T-helper 1 cell treated with Interleukin-12 subunit alpha and Interleukin-12 subunit beta and Interleukin-4 antibody, amounts not matched to agents 30 μg/mL and 1 μg/mL, for 36 hours (primary cell): ENCODE measurements at regions not wholly inside any gene's neighbourhood (a gene's known extent, or its start where the extent isn't known, plus 50 kb on each side); places are given as distances from the start of the nearest gene placed in this dataset.
"Not testable (repeated sequence)": the region's sequence is repeated elsewhere in the genome, so short reads cannot be mapped to it uniquely, and the experiment has no call there.

Source experiments
- H3K27ac Mint-ChIP-seq: one replicate; pipeline ENCODE4 v1.8.0; 2021; ENCODE audit warnings: mild to moderate bottlenecking, mixed read lengths
- H3K27me3 Mint-ChIP-seq: one replicate; pipeline ENCODE4 v1.8.0; 2021; ENCODE audit warnings: low read depth, mixed read lengths
- H3K36me3 Mint-ChIP-seq: one replicate; pipeline ENCODE4 v1.8.0; 2021; ENCODE audit warnings: low read depth, mixed read lengths
- H3K4me1 Mint-ChIP-seq: one replicate; pipeline ENCODE4 v1.8.0; 2021; ENCODE audit warnings: low read depth, mixed read lengths
- H3K4me3 Mint-ChIP-seq: one replicate; pipeline ENCODE4 v1.8.0; 2021; ENCODE audit warnings: mild to moderate bottlenecking, moderate library complexity, mixed read lengths
- H3K9me3 Mint-ChIP-seq: one replicate; pipeline ENCODE4 v1.8.0; 2021; ENCODE audit warnings: mixed read lengths

- no peak overlapping the region for H3K27ac Mint-ChIP-seq
- no peak overlapping the region for H3K4me3 Mint-ChIP-seq
- H3K27me3 Mint-ChIP-seq, result no peaks in the 10 kb centered on the region
- peaks cover 3% of the 10 kb centered on the region for H3K4me1 Mint-ChIP-seq
- H3K36me3 Mint-ChIP-seq, result no peaks in the 10 kb centered on the region
- H3K9me3 Mint-ChIP-seq, result no peaks in the 10 kb centered on the region
These were observed 152.0 kb upstream of the NRBF2 start for GRCh38 chr10:62981096-62981495.

- Mint-ChIP-seq H3K36me3 (no peaks in the 10 kb centered on the region), H3K27me3 (no peaks in the 10 kb centered on the region), H3K4me1 (peaks cover 3% of the 10 kb centered on the region), H3K4me3 (no peak overlapping the region), H3K27ac (no peak overlapping the region), H3K9me3 (no peaks in the 10 kb centered on the region)
These were observed 152.4 kb upstream of the NRBF2 start for GRCh38 chr10:62980687-62981086.

GRCh38 chr10:62979921-62980320, 153.2 kb upstream of the NRBF2 start:
- no peak overlapping the region for H3K27ac Mint-ChIP-seq
- no peaks in the 10 kb centered on the region for H3K27me3 Mint-ChIP-seq
- no peak overlapping the region for H3K4me3 Mint-ChIP-seq
- peaks cover 6% of the 10 kb centered on the region for H3K9me3 Mint-ChIP-seq
- H3K4me1 Mint-ChIP-seq, result peaks cover 3% of the 10 kb centered on the region
- H3K36me3 Mint-ChIP-seq, result no peaks in the 10 kb centered on the region

- Mint-ChIP-seq H3K27ac (no peak overlapping the region), H3K4me3 (no peak overlapping the region), H3K27me3 (no peaks in the 10 kb centered on the region), H3K4me1 (peaks cover 3% of the 10 kb centered on the region), H3K9me3 (peaks cover 8% of the 10 kb centered on the region), H3K36me3 (no peaks in the 10 kb centered on the region)
These were observed 154.6 kb upstream of the NRBF2 start for GRCh38 chr10:62978482-62978881.

- not testable (repeated sequence) for H3K9me3 Mint-ChIP-seq, H3K27ac Mint-ChIP-seq, H3K4me3 Mint-ChIP-seq, H3K4me1 Mint-ChIP-seq, H3K27me3 Mint-ChIP-seq, H3K36me3 Mint-ChIP-seq
These were observed 158.3 kb upstream of the NRBF2 start for GRCh38 chr10:62974795-62975194.

- H3K4me1 Mint-ChIP-seq, result no peaks in the 10 kb centered on the region
- H3K27me3 Mint-ChIP-seq, result peaks cover 5% of the 10 kb centered on the region
- H3K27ac Mint-ChIP-seq, result no peak overlapping the region
- H3K4me3 Mint-ChIP-seq, result no peak overlapping the region
- peaks cover 8% of the 10 kb centered on the region for H3K9me3 Mint-ChIP-seq
- no peaks in the 10 kb centered on the region for H3K36me3 Mint-ChIP-seq
These were observed 155.9 kb upstream of the EGR2 start for GRCh38 chr10:62972103-62972502.

GRCh38 chr10:62964026-62964425, 147.9 kb upstream of the EGR2 start:
- Mint-ChIP-seq H3K4me1 (peaks cover 2% of the 10 kb centered on the region), H3K27ac (no peak overlapping the region), H3K27me3 (peaks cover 9% of the 10 kb centered on the region), H3K36me3 (no peaks in the 10 kb centered on the region), H3K4me3 (no peak overlapping the region), H3K9me3 (peaks cover 3% of the 10 kb centered on the region)

GRCh38 chr10:62961951-62962523, 145.9 kb upstream of the EGR2 start:
- Mint-ChIP-seq H3K4me1 (peaks cover 3% of the 10 kb centered on the region), H3K27me3 (peaks cover 11% of the 10 kb centered on the region), H3K27ac (no peak overlapping the region), H3K9me3 (peaks cover 3% of the 10 kb centered on the region), H3K36me3 (no peaks in the 10 kb centered on the region), H3K4me3 (no peak overlapping the region)

GRCh38 chr10:62960416-62960815, 144.2 kb upstream of the EGR2 start:
- H3K4me1 Mint-ChIP-seq, result peaks cover 3% of the 10 kb centered on the region
- H3K9me3 Mint-ChIP-seq, result peaks cover 3% of the 10 kb centered on the region
- H3K27ac Mint-ChIP-seq, result no peak overlapping the region
- H3K27me3 Mint-ChIP-seq, result peaks cover 11% of the 10 kb centered on the region
- H3K4me3 Mint-ChIP-seq, result no peak overlapping the region
- no peaks in the 10 kb centered on the region for H3K36me3 Mint-ChIP-seq

GRCh38 chr10:62959553-62959952, 143.4 kb upstream of the EGR2 start:
- peaks cover 11% of the 10 kb centered on the region for H3K27me3 Mint-ChIP-seq

GRCh38 chr10:62958980-62959379, 142.8 kb upstream of the EGR2 start:
- peaks cover under 1% of the 10 kb centered on the region for H3K9me3 Mint-ChIP-seq
- H3K4me1 Mint-ChIP-seq, result peaks cover 3% of the 10 kb centered on the region
- no peaks in the 10 kb centered on the region for H3K36me3 Mint-ChIP-seq
- no peak overlapping the region for H3K27ac Mint-ChIP-seq
- H3K27me3 Mint-ChIP-seq, result peaks cover 8% of the 10 kb centered on the region
- no peak overlapping the region for H3K4me3 Mint-ChIP-seq

More at GRCh38 chr10:62959553-62959952, 143.4 kb upstream of the EGR2 start:
- no peaks in the 10 kb centered on the region for H3K36me3 Mint-ChIP-seq
- H3K9me3 Mint-ChIP-seq, result peaks cover 3% of the 10 kb centered on the region
- H3K27ac Mint-ChIP-seq, result no peak overlapping the region
- peaks cover 3% of the 10 kb centered on the region for H3K4me1 Mint-ChIP-seq
- H3K4me3 Mint-ChIP-seq, result no peak overlapping the region

- Mint-ChIP-seq H3K4me1 (no peaks in the 10 kb centered on the region), H3K36me3 (no peaks in the 10 kb centered on the region), H3K27ac (no peak overlapping the region), H3K9me3 (no peaks in the 10 kb centered on the region), H3K4me3 (no peak overlapping the region), H3K27me3 (no peaks in the 10 kb centered on the region)
These were observed 130.1 kb upstream of the EGR2 start for GRCh38 chr10:62946278-62946677.

GRCh38 chr10:62939698-62940097, 123.5 kb upstream of the EGR2 start:
- H3K4me1 Mint-ChIP-seq, result no peaks in the 10 kb centered on the region
- peaks cover 3% of the 10 kb centered on the region for H3K27me3 Mint-ChIP-seq
- no peaks in the 10 kb centered on the region for H3K9me3 Mint-ChIP-seq
- no peak overlapping the region for H3K4me3 Mint-ChIP-seq
- no peak overlapping the region for H3K27ac Mint-ChIP-seq
- H3K36me3 Mint-ChIP-seq, result no peaks in the 10 kb centered on the region

- Mint-ChIP-seq H3K4me1 (no peaks in the 10 kb centered on the region), H3K9me3 (no peaks in the 10 kb centered on the region), H3K27ac (no peak overlapping the region), H3K36me3 (no peaks in the 10 kb centered on the region), H3K4me3 (no peak overlapping the region), H3K27me3 (peaks cover 4% of the 10 kb centered on the region)
These were observed 122.5 kb upstream of the EGR2 start for GRCh38 chr10:62938672-62939071.

GRCh38 chr10:62937674-62938073, 121.5 kb upstream of the EGR2 start:
- peaks cover 11% of the 10 kb centered on the region for H3K27me3 Mint-ChIP-seq
- no peaks in the 10 kb centered on the region for H3K9me3 Mint-ChIP-seq
- H3K4me3 Mint-ChIP-seq, result no peak overlapping the region
- no peak overlapping the region for H3K27ac Mint-ChIP-seq
- no peaks in the 10 kb centered on the region for H3K36me3 Mint-ChIP-seq
- no peaks in the 10 kb centered on the region for H3K4me1 Mint-ChIP-seq

GRCh38 chr10:62935022-62935421, 118.9 kb upstream of the EGR2 start:
- Mint-ChIP-seq H3K36me3 (no peaks in the 10 kb centered on the region), H3K27ac (no peak overlapping the region), H3K9me3 (no peaks in the 10 kb centered on the region), H3K27me3 (peaks cover 11% of the 10 kb centered on the region), H3K4me3 (no peak overlapping the region), H3K4me1 (no peaks in the 10 kb centered on the region)
